NCI-H1105 (cell line): ENCODE measurements at regions not wholly inside any gene's neighbourhood (a gene's known extent, or its start where the extent isn't known, plus 50 kb on each side); places are given as distances from the start of the nearest gene placed in this dataset.
"Not testable (repeated sequence)": the region's sequence is repeated elsewhere in the genome, so short reads cannot be mapped to it uniquely, and the experiment has no call there.

Experiments used
- DNase-seq: peaks from one replicate; lab custom pipeline; 2025; lab: John Stamatoyannopoulos, UW

DNA sequence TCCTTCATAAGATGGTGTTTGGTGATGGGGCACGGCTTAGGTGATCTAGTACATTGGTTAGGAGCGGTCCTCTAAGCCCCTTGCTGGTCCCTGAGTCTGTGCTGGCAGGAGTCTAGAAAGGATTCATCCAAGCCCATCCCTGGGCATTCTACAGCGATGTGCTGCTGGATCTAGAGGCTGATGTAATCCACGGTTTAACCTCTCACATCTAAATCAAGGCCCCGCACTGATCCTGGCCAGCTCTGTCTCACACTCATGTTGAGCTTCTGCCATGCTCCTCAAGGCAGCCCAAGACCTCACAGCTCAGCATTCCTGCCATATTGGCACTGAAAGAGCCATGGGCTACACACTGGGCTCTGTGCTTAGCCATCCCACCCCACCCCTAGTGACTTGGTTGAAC, 664.8 kb downstream of the STK39 start:
- no peak for DNase-seq

DNA sequence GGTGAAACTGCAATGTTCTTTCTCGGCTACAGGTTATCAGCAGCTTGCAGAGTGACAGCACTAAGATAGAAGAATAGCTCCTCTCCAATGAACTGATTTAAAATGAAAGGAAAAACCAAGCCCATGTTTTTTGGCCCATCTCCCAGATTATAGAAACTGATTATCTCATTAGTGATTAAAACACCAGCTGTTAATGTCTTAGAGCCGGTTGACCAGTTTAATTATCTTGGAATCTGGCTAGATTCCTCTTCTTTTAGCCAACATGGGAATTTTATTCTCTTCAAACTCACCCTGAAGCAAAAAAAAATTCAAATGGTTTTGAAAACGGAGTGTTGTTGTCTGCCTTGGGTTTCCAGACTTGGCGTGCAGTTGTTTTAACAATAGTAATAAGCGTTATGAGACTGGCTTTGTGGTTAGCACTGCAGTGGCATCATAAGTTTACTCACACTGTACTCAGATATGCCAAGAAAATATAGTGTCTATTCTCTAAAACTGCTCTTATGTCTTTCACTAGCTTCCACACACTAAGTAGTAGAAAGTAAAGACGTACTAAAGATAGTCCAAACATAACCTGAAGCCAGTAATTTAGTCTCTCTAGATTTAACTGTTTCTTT, 665.3 kb downstream of the STK39 start:
- DNase-seq = peak; percentile 42

DNA sequence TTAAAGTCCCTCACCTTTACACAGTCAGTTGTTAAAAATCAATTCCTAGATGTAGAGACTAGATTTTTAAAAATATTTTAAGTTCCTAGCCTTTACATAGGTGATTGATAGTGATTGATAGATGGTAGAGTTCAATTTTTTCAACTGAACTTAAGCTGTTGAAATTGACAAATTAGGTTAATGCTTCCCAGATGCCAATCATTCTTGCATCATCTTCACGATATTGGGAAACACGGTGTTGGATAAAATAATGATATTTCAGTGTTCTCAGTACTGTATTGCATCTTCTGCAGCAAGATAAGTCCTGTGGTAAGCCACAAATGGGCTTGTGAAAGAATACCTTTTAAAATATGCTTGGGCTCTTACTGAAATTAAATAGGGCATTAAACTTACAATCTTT, 667.6 kb downstream of the STK39 start:
- DNase-seq = no peak

DNA sequence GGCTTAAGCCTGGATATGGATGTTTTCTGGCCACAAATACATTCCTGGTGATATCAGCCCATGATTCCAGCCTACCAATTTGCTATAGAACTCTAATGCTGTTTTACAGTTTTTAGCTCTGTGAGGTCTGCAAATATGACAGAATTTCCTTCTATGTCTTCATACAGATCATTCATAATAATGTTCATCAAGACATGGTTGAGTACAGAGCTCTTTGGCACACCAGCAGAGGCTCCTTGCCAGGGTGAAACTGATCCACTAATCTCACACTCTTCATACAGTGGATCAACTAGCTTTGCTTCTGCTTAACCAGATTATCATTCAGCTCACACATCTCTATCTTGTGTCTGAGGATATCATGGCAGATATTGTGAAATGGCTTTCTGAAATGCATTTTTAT, 672.1 kb downstream of the STK39 start:
- DNase-seq = no peak

DNA sequence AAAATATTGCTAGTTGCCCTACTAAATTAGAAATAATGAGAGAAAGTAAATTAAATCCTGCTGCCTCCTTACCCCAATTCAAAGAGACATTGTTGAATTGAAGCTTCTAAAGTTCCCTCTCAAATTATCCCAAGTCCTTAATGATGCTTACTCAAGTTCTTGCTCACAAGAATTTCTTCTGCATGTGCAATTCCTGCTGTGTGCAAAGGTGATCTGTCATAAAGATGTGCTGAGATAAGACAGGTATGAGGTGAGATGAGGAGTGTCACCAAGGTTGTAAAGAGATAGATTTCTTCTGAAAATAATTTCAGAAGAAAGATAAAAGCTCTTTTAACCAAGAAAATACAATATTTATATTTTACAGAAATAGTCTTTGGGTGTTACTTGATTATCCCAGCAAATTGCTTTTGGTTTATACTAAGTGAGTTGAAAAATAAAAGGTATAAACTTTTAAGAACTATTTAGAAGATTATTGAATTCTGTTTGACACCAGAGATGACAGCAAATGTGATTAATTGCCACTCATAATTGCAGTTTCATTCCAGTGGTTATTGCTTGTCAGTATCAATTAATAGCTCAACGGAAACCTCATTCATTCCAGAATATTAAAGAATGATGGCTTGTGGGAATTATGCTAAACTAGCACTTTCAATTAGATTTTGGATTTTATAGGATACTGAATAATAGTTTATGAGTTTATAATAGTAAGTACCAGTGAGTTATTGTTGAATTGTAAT, 674.3 kb downstream of the STK39 start:
- DNase-seq = no peak

DNA sequence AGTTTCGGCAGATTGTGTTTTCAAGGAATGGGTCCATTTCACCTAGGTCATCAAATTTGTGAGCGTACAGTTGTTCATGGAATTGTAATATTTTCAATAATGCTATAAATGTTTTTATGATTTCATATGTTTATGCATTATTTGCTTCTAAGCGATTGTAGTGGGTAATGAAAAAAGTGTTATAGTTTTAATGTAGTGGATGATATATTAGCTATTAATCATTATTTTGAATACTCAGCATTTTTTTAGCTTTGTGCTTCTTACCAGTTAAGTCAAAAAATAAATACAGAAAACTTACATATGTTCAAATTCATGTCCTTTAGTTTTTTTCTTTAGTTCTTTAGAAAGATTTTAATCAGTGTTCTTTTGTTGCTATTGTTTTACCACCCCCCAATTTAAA, 677.0 kb downstream of the STK39 start:
- no peak for DNase-seq

DNA sequence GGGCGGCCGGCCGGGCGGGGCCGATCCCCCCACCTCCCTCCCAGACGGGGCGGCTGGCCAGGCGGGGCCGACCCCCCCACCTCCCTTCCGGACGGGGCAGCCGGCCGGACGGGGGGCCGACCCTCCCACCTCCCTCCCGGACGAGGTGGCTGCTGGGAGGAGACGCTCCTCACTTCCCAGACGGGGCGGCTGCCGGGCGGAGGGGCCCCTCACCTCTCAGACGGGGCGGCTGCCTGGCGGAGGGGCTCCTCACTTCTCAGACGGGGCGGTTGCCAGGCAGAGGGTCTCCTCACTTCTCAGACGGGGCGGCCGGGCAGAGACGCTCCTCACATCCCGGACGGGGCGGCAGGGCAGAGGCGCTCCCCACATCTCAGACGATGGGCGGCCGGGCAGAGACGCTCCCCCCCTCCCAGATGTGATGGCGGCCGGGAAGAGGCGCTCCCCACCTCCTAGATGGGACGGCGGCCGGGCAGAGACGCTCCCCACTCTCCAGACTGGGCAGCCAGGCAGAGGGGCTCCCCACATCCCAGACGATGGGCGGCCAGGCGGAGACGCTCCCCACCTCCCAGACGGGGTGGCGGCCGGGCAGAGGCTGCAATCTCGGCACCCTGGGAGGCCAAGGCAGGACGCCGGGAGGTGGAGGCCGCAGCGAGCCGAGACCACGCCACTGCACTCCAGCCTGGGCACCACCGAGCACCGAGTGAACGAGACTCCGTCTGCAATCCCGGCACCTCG, 675.8 kb downstream of the XIRP2 start:
- DNase-seq = not testable (repeated sequence)

DNA sequence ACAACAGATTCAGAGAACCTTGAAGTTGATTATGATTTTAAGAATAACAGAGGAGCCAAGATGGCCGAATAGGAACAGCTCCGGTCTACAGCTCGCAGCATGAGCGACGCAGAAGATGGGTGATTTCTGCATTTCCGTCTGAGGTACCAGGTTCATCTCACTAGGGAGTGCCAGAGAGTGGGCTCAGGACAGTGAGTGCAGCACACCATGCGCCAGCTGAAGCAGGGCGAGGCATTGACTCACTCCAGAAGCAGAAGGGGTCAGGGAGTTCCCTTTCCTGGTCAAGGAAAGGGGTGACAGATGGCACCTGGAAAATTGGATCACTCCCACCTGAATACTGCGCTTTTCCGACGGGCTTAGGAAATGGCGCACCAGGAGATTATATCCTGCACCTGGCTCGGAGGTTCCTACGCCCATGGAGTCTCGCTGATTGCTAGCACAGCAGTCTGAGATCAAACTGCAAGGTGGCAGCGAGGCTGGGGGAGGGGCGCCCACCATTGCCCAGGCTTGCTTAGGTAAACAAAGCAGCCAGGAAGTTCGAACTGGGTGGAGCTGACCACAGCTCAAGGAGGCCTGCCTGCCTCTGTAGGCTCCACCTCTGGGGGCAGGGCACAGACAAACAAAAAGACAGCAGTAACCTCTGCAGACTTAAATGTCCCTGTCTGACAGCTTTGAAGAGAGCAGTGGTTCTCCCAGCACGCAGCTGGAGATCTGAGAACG, 670.2 kb downstream of the XIRP2 start:
- DNase-seq = not testable (repeated sequence)

DNA sequence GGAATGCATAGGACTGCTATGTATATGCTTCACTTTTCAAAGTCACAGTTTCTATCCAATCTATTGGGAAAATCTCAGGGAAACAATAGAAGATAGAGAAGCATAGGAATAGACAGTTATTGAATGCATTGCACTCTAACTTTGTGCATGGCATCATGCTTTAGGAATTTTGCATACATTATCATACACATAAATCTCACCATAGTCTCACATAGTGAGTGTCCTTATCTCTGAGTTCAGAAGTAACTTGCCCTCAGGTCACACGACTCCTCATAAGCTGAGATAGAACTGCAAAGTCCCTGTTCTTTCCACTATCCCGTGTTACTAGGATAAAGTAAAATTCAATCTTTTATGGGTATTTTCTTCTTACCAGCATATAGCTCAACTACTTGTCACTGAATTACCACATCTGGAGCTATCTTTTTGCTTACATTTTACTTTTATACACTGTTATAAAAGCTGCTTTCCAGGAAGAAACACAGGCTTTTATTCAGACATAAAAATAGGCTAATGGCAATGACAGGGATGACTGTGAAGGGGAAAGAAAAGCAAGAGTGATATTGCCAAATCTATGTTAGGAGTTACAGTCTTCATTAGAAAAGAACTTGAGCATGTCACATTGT, 666.9 kb downstream of the XIRP2 start:
- no peak for DNase-seq

DNA sequence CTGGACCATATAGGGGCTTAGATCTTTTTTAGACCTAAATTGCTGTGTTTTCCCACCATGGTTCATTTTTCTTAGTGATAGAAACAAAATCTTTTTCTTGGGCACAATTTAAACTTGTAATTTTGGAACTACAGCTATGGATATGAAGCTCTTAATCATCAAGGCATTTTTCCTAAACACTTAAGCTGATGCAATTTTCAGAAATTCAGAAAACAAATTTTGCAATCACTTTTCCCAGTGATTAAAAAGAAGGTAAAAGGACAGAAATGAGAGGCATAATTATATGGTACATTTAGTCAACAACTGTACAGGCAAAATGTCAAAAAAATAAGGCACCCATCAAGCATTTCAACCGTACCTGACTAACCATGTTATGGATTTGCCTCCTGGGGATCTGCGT, 665.4 kb downstream of the XIRP2 start:
- no peak for DNase-seq

DNA sequence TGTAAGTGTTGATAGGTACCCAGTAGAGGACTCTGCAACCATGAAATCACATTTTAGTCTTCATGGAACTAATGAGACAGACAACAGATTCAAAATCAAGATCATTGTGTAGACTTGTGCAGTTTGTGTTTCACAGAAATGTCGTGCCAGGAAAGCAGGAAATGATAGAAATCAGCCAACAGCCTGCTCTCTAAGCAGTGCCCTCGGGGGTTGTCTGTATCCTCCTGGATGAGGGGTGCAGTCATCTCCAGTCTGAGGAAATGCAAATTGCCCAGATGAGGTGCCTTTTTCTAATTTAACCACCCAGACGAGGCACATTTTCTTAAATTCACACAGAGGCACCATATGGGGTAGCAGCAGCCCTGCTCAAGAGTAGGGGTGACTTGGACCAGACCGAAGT, 663.1 kb downstream of the XIRP2 start:
- no peak for DNase-seq

DNA sequence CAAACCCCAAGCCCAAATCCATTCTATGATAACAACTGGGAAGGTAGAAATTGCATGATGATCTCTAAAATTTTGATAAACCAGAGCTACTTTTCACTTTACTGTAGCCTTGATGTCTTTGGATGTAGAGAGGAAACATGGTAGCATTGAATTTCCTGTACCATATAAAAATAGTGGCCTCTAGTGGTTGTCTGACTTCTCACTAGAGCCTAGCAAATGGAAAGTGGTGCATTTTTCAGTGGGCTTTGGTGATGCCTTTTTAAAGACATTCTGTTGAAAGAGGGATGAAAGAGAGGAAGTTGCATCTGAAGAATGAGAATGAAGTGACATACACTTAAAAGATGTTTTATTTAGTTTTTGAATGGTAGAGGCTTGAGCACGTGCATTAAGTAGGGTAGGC, 662.2 kb downstream of the XIRP2 start:
- peak; percentile 36 for DNase-seq

DNA sequence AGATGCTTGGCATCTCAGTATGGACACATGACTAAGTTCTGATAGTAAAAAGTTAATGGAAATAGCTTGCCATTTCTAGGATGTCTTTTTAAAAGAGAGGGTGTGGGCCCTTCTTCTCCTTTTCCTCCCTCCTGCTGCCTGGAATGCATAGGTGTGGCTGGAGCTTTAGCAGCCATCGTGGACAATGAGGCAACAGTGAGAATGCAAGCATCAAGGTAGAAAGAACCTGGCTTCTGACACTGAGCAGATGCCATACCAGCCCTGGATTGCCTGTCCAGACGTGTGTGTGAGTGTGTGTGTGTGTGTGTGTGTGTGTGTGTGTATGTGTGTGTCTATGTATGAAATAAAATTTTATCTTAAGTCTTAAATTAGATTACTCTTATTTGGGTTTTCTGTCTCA, 660.1 kb downstream of the XIRP2 start:
- DNase-seq = no peak

DNA sequence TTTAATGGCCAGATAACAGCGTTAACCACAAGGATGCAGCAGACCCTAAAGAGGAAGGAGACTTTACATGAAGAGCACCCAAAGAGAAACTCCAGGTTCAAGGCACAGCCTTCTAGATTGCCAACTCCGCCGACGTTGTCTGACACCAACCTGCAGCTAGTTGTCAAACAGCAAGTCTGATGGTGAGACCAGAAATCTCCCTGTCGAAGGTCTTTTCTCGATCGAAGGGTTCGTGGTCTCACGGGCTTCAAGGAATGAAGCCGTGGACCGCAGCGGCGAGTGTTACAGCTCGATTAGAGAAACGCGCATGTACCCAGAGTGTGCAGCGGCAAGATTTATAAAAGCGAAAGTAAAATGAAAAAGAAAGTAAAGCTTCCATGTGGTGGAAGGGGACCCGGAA, 656.3 kb downstream of the XIRP2 start:
- DNase-seq = no peak

DNA sequence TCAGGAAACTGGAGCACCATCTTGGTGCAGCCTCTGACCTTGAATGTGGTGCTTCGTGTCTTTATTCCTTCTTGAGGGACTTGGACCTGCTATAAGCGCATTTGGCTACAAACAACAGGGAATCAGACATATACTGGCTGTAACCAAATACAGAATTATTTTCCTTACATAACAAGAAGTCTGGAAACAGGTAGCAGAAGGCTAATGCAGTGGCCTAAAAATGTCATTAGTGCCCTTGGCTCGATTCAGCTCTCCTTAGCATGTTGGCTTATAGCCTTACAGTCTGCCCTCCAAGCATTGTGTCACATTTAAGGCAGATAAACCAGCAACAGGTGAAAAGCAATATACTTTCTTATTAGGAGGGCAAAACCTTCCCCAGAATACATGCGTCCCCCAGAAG, 655.4 kb downstream of the XIRP2 start:
- DNase-seq = no peak

DNA sequence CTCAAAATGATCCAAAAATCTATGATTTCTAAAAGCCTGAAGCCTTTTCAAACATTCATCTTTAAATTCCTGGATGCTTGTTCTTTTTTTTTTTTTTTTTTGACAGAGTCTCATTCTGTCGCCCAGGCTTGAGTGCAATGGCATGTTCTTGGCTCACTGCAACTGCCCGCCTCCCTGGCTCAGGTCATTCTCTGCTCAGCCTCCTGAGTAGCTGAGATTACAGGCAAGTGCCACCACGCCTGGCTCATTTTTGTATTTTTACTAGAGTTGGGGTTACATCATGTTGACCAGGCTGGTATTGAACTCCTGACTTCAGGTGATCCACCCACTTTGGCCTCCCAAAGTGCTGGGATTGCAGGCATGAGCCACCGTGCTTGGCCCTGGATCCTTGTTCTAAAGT, 649.5 kb downstream of the XIRP2 start:
- no peak for DNase-seq

DNA sequence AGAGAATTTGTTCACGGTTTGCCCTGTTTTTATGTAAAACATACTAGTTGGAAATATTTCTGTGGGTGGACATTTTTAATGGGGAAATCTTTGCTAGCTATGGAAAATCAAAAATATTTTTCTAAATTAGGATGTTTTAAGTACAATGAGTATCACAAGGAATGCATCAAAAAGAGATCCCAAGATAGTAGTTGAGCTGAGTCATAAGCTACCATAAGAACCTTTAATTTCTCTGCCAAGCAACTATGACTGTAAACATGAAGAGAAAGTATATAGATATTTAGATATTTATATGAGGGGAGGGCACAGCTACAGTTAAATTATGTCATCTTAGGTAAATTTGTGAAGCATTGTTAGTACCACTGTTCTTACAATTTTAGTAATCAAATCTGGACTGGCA, 646.2 kb downstream of the XIRP2 start:
- DNase-seq = no peak

DNA sequence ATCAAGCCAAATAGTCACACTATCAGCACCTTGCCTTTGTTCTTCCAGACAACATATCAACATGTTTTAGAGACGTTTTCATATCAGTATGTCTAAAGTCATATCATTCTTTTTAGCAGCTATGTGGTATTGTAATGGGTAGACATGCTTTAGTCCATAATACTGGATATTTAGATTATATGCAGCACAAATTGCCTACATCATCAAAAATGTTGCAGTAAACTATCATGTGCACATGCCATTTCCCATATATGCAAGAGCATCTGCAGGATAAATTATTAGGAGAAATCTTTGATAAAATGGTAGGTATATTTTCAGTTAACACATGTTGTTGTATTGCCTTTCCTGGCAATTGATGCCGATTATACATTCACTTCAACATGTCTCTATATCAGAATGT, 636.5 kb downstream of the XIRP2 start:
- no peak for DNase-seq

DNA sequence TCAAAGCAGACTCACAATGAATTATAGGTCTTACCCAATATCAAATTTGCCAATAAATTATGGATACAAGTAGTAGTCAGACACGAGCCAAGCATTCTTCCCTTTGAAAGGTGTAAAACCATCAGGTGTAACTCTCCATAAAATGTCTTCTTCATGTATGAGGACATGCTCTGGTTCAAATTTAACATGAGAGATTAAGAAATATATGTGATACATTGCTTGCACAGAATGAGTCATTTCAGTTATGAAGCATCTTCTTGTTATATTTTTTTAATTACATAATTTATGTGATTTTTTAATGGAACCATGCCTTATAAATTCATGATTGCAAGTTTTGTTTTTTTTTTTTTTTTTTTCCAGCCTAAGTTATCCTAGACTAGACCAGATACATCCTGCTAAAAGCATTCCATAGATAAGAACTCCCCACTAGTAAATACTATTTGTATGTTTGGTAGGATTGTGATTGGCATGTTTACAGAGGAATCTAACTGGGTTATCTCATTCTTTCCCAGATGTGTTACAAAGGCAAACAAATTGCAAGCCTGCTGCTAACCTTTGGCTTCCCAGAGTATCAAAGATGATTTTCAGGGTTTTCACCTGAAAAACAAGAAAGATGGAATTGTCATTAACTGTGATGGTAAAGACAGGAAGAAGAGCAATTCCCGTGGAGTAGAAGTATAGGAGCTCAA, 621.9 kb downstream of the XIRP2 start:
- DNase-seq = no peak

DNA sequence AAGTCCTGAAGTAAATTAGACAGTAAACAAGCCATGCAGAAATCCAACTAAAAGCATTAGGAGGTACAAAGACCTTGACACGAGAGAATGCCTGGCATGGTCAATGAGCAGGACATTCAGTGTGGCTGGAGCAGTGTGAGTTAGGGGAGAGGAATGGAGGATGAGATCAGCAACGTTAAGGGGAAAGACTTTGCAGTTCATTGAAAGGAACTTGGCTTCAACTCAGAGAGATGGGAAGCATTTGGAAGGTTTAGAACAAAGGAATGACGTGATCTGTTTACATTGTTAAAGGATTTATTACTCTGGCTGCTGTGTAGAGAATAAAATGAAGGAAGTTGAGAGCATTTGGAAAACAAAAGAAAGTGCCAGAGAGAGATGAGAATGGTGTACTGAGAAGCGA, 621.3 kb downstream of the XIRP2 start:
- peak; percentile 47 for DNase-seq

DNA sequence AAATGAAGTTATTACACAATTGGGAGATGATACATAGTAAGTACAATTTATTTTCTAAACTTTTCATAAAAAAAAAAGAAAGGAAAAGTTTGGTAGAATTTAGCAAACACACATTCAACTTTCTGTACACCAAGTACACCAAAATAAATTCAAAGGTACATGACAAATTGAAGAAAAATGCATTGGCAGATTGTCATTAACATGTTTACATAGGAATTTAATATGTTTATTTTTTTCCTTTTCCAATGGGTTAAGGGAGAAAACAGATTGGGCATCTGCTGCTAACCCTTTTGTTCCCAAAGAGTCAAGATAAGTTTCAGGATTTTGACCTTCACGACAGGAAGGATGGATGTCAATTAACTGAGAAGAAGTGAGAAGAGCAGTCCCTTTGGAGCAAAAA, 620.4 kb downstream of the XIRP2 start:
- no peak for DNase-seq

DNA sequence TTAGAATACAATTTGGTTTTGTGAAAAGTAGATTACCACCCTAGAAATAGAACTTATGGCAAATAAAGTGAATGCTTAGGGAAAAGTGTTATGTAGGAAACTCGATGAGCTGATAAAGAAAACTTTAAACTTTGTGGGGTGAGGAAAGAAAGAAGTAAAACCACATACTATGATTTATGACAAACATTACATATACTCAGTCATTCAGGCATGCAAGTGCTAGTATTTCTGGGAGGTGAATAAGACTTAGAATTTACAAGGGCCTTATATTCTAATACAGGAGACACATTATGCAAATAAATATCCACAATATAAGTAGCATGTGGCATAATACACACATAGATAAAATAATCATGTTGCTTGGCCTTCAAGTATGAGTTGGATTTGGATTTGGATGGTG, 618.1 kb downstream of the XIRP2 start:
- no peak for DNase-seq
